ENCODE measurements at regions not wholly inside any gene's neighbourhood (a gene's known extent, or its start where the extent isn't known, plus 50 kb on each side); places are given as distances from the start of the nearest gene placed in this dataset.

DNA sequence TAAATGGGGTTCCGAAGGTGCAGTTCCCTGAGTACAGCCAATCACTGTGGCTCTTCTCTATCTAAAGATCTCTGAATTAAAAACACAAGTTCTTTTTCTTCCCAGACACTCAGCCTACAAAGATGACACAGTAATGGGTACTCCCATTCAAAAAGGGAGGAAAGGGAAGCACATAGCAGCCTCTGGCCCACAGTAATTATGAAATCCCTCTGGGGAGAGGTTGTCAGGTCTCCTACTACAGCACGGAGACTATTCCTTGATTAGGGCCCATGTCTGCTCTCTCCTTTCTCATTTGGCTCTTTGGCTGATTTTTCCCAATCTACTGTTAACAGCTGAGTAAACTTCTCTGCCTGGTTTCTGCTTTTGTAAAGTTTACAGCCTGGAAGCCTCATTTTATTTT, 62.0 kb upstream of the RANBP3L start:
- no peak overlapping the region for H2BK5ac ChIP-seq (ENCODE audit: low read length)
- H2AK5ac ChIP-seq (ENCODE audit: low read length), result no peak overlapping the region
- H2BK15ac ChIP-seq (replicated peaks; ENCODE audit: low read depth), result no peak overlapping the region
- H4K8ac ChIP-seq (ENCODE audit: low read depth, low read length), result no peak overlapping the region
- no peak overlapping the region for H3K4ac ChIP-seq (ENCODE audit: low read depth, low read length)
- no peaks in the 10 kb centered on the region for H3K4me1 ChIP-seq (ENCODE audit: control insufficient read depth, low read depth, low read length)
- H3K36me3 ChIP-seq (ENCODE audit: control insufficient read depth, insufficient read depth, low read length), result no peaks in the 10 kb centered on the region
- no peaks in the 10 kb centered on the region for H3K27me3 ChIP-seq (ENCODE audit: insufficient read depth, low read length, poor library complexity)
- no peak for DNase-seq
- H2BK120ac ChIP-seq (ENCODE audit: low read depth, low read length), result no peak overlapping the region
- H3K4me3 ChIP-seq (ENCODE audit: low read length), result no peak overlapping the region
- no peak overlapping the region for H3K23ac ChIP-seq (ENCODE audit: low read length)
- H3K27ac ChIP-seq (ENCODE audit: low read depth, low read length), result no peak overlapping the region
- no peak overlapping the region for H3K18ac ChIP-seq (ENCODE audit: low read length)
- no peak overlapping the region for H3K4me2 ChIP-seq (ENCODE audit: low read length)
- no peak overlapping the region for H3K56ac ChIP-seq (ENCODE audit: low read length)
- H3K79me1 ChIP-seq (ENCODE audit: low read length), result no peaks in the 10 kb centered on the region
- H3K79me2 ChIP-seq (ENCODE audit: control insufficient read depth, insufficient read depth, low read length), result no peaks in the 10 kb centered on the region
- no peak overlapping the region for H3K9ac ChIP-seq (ENCODE audit: low read length)
- no peak overlapping the region for H4K5ac ChIP-seq (ENCODE audit: low read length)
- WGBS (ENCODE audit: extremely low coverage, insufficient coverage, low lambda C conversion rate), result no CpG with 5 or more reads among the region's 2 CpGs

DNA sequence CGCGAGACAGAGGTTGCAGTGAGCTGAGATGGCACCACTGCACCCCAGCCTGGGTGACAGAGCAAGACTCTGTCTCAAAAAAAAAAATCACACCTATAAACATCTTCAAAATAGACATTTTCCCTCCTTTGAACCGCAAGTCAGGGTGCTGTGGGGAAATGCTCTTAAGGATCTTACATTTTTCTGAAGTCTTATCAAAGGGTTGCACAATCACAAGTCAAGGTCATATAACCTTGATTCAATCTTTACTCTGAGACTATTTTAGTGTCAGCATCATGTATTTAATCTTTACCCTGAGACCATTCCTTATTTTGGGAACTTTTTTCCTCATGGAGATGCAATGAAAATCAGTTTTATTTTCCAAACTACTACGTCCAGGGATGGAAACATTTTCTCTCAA, 62.8 kb upstream of the RANBP3L start:
- Histone ChIP-seq H3K56ac (ENCODE audit: low read length) (no peak overlapping the region), H3K27ac (ENCODE audit: low read depth, low read length) (no peak overlapping the region), H2AK5ac (ENCODE audit: low read length) (no peak overlapping the region), H3K79me2 (ENCODE audit: control insufficient read depth, insufficient read depth, low read length) (no peaks in the 10 kb centered on the region), H3K4me2 (ENCODE audit: low read length) (no peak overlapping the region), H2BK5ac (ENCODE audit: low read length) (no peak overlapping the region), H3K79me1 (ENCODE audit: low read length) (no peaks in the 10 kb centered on the region), H2BK120ac (ENCODE audit: low read depth, low read length) (no peak overlapping the region), H3K27me3 (ENCODE audit: insufficient read depth, low read length, poor library complexity) (no peaks in the 10 kb centered on the region), H3K23ac (ENCODE audit: low read length) (no peak overlapping the region), H3K9ac (ENCODE audit: low read length) (no peak overlapping the region), H3K4me3 (ENCODE audit: low read length) (no peak overlapping the region), H3K4ac (ENCODE audit: low read depth, low read length) (no peak overlapping the region), H4K5ac (ENCODE audit: low read length) (no peak overlapping the region), H4K8ac (ENCODE audit: low read depth, low read length) (no peak overlapping the region), H2BK15ac (replicated peaks; ENCODE audit: low read depth) (no peak overlapping the region), H3K36me3 (ENCODE audit: control insufficient read depth, insufficient read depth, low read length) (no peaks in the 10 kb centered on the region), H3K4me1 (ENCODE audit: control insufficient read depth, low read depth, low read length) (no peaks in the 10 kb centered on the region), H3K18ac (ENCODE audit: low read length) (no peak overlapping the region)
- no peak for DNase-seq
- WGBS (ENCODE audit: extremely low coverage, insufficient coverage, low lambda C conversion rate), result no CpG with 5 or more reads among the region's 4 CpGs

DNA sequence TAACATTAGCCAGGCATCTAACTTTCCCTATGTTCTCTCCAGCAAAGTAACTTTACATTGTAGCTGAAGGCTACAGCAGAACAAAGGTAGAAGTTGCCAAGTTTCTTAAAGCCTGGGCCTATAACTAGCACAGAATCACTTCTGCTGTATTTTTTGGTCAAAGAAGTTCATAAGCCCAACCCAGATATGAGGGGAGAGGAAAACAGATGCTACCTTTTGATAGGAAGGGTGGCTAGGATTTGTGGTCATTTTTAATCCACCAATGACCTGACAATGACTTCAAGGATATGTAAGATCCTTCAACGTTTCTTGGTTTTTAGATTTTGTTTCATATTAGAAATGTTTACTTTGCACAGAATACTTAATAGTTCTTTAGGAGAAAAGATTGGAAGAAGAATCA, 64.2 kb upstream of the RANBP3L start:
- no peak overlapping the region for H3K27ac ChIP-seq (ENCODE audit: low read depth, low read length)
- H3K4me3 ChIP-seq (ENCODE audit: low read length), result no peak overlapping the region
- no peak overlapping the region for H3K9ac ChIP-seq (ENCODE audit: low read length)
- H3K23ac ChIP-seq (ENCODE audit: low read length), result no peak overlapping the region
- no peak overlapping the region for H4K8ac ChIP-seq (ENCODE audit: low read depth, low read length)
- H2BK15ac ChIP-seq (replicated peaks; ENCODE audit: low read depth), result no peak overlapping the region
- no peak overlapping the region for H2BK5ac ChIP-seq (ENCODE audit: low read length)
- H3K4me1 ChIP-seq (ENCODE audit: control insufficient read depth, low read depth, low read length), result no peaks in the 10 kb centered on the region
- no peak overlapping the region for H3K4ac ChIP-seq (ENCODE audit: low read depth, low read length)
- H3K36me3 ChIP-seq (ENCODE audit: control insufficient read depth, insufficient read depth, low read length), result no peaks in the 10 kb centered on the region
- no peaks in the 10 kb centered on the region for H3K79me1 ChIP-seq (ENCODE audit: low read length)
- H4K5ac ChIP-seq (ENCODE audit: low read length), result no peak overlapping the region
- H2BK120ac ChIP-seq (ENCODE audit: low read depth, low read length), result no peak overlapping the region
- H3K56ac ChIP-seq (ENCODE audit: low read length), result no peak overlapping the region
- H3K4me2 ChIP-seq (ENCODE audit: low read length), result no peak overlapping the region
- WGBS (ENCODE audit: extremely low coverage, insufficient coverage, low lambda C conversion rate), result no CpG with 5 or more reads among the region's 1 CpG
- H3K18ac ChIP-seq (ENCODE audit: low read length), result no peak overlapping the region
- no peaks in the 10 kb centered on the region for H3K27me3 ChIP-seq (ENCODE audit: insufficient read depth, low read length, poor library complexity)
- H3K79me2 ChIP-seq (ENCODE audit: control insufficient read depth, insufficient read depth, low read length), result no peaks in the 10 kb centered on the region
- H2AK5ac ChIP-seq (ENCODE audit: low read length), result no peak overlapping the region
- DNase-seq, result no peak

DNA sequence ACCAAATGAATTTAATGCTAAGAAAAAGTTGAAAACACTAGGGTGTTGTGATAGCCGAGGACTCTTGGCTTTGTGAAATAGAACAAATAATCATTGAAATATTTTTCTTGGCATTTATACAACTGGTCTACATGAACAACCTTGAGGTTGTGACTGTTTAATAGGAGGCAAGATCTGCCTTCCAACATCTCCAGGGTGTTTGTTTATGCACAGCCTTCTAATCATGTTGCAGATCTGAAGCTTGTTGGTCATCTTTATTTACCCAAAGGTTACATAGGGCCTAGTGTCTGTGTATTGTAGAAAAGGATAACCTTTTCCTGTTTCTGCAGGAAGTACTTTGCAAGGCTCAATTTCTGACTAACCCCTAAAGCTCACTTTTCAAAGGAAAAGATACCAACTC, 65.2 kb upstream of the RANBP3L start:
- Histone ChIP-seq H3K27ac (ENCODE audit: low read depth, low read length) (no peak overlapping the region), H3K79me2 (ENCODE audit: control insufficient read depth, insufficient read depth, low read length) (no peaks in the 10 kb centered on the region), H3K79me1 (ENCODE audit: low read length) (no peaks in the 10 kb centered on the region), H2BK15ac (replicated peaks; ENCODE audit: low read depth) (no peak overlapping the region), H3K56ac (ENCODE audit: low read length) (no peak overlapping the region), H3K36me3 (ENCODE audit: control insufficient read depth, insufficient read depth, low read length) (no peaks in the 10 kb centered on the region), H3K27me3 (ENCODE audit: insufficient read depth, low read length, poor library complexity) (no peaks in the 10 kb centered on the region), H3K4me1 (ENCODE audit: control insufficient read depth, low read depth, low read length) (no peaks in the 10 kb centered on the region), H4K5ac (ENCODE audit: low read length) (no peak overlapping the region), H3K4me3 (ENCODE audit: low read length) (no peak overlapping the region), H3K23ac (ENCODE audit: low read length) (no peak overlapping the region), H3K18ac (ENCODE audit: low read length) (no peak overlapping the region), H2AK5ac (ENCODE audit: low read length) (no peak overlapping the region), H3K4ac (ENCODE audit: low read depth, low read length) (no peak overlapping the region), H3K4me2 (ENCODE audit: low read length) (no peak overlapping the region), H2BK120ac (ENCODE audit: low read depth, low read length) (no peak overlapping the region), H3K9ac (ENCODE audit: low read length) (no peak overlapping the region), H4K8ac (ENCODE audit: low read depth, low read length) (no peak overlapping the region), H2BK5ac (ENCODE audit: low read length) (no peak overlapping the region)
- WGBS (ENCODE audit: extremely low coverage, insufficient coverage, low lambda C conversion rate), result no CpG with 5 or more reads among the region's 1 CpG
- DNase-seq, result no peak

DNA sequence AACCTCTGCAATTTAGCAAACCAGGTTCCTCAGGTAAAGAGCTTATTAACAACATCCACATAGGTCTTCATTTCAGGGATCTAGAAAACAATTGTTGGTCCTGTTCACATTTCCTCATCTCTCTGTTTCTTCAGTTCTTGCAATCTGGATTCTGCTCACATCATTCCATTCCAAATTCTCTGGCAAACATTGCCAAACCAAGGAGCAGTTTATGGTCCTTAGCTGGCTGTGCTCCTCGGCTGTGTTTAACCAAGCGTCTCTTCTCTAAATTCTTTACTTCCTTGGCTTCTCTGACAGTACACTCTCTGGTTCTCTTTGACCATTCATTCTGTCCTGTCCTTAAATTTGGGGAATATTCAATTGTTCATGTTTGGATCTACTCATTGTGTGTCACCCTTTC, 65.8 kb upstream of the RANBP3L start:
- Histone ChIP-seq H3K36me3 (ENCODE audit: control insufficient read depth, insufficient read depth, low read length) (no peaks in the 10 kb centered on the region), H3K56ac (ENCODE audit: low read length) (no peak overlapping the region), H2BK5ac (ENCODE audit: low read length) (no peak overlapping the region), H3K4me1 (ENCODE audit: control insufficient read depth, low read depth, low read length) (no peaks in the 10 kb centered on the region), H4K5ac (ENCODE audit: low read length) (no peak overlapping the region), H3K79me2 (ENCODE audit: control insufficient read depth, insufficient read depth, low read length) (no peaks in the 10 kb centered on the region), H4K8ac (ENCODE audit: low read depth, low read length) (no peak overlapping the region), H3K4me3 (ENCODE audit: low read length) (no peak overlapping the region), H3K18ac (ENCODE audit: low read length) (no peak overlapping the region), H3K4me2 (ENCODE audit: low read length) (no peak overlapping the region), H3K27ac (ENCODE audit: low read depth, low read length) (no peak overlapping the region), H3K79me1 (ENCODE audit: low read length) (no peaks in the 10 kb centered on the region), H2AK5ac (ENCODE audit: low read length) (no peak overlapping the region), H3K27me3 (ENCODE audit: insufficient read depth, low read length, poor library complexity) (no peaks in the 10 kb centered on the region), H3K4ac (ENCODE audit: low read depth, low read length) (no peak overlapping the region), H3K23ac (ENCODE audit: low read length) (no peak overlapping the region), H2BK120ac (ENCODE audit: low read depth, low read length) (no peak overlapping the region), H2BK15ac (replicated peaks; ENCODE audit: low read depth) (no peak overlapping the region), H3K9ac (ENCODE audit: low read length) (no peak overlapping the region)
- no peak for DNase-seq
- WGBS (ENCODE audit: extremely low coverage, insufficient coverage, low lambda C conversion rate), result no CpG with 5 or more reads among the region's 2 CpGs

DNA sequence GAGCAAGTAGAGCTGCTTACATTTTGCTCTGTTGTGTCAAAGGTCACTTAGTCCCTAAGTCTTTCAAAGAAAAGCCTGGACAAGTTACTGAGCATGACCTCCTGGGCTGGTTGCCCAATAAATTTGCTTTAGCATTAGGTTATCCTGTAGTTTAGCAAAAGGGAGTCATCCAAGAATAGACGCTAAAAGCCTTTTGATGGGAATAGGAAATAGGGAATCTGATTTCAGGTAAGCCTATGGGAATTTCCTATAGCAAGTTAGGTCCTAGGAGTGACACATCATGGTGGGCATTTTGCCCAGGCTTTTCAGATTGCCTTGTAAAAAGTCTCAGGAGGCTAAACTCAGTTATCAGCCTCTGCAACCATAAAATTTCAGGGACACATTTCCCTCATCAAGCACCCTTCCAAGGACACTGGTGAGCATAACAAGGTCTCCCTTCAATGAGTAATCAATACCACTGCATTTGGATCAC, 67.6 kb upstream of the RANBP3L start:
- Histone ChIP-seq H2BK120ac (ENCODE audit: low read depth, low read length) (no peak overlapping the region), H3K27me3 (ENCODE audit: insufficient read depth, low read length, poor library complexity) (no peaks in the 10 kb centered on the region), H3K23ac (ENCODE audit: low read length) (no peak overlapping the region), H2BK5ac (ENCODE audit: low read length) (no peak overlapping the region), H2AK5ac (ENCODE audit: low read length) (no peak overlapping the region), H3K56ac (ENCODE audit: low read length) (no peak overlapping the region), H3K79me2 (ENCODE audit: control insufficient read depth, insufficient read depth, low read length) (no peaks in the 10 kb centered on the region), H3K4me3 (ENCODE audit: low read length) (no peak overlapping the region), H3K79me1 (ENCODE audit: low read length) (no peaks in the 10 kb centered on the region), H3K18ac (ENCODE audit: low read length) (no peak overlapping the region), H3K4ac (ENCODE audit: low read depth, low read length) (no peak overlapping the region), H2BK15ac (replicated peaks; ENCODE audit: low read depth) (no peak overlapping the region), H4K5ac (ENCODE audit: low read length) (no peak overlapping the region), H3K27ac (ENCODE audit: low read depth, low read length) (no peak overlapping the region), H3K4me2 (ENCODE audit: low read length) (no peak overlapping the region), H3K4me1 (ENCODE audit: control insufficient read depth, low read depth, low read length) (no peaks in the 10 kb centered on the region), H4K8ac (ENCODE audit: low read depth, low read length) (no peak overlapping the region), H3K36me3 (ENCODE audit: control insufficient read depth, insufficient read depth, low read length) (no peaks in the 10 kb centered on the region), H3K9ac (ENCODE audit: low read length) (no peak overlapping the region)
- DNase-seq, result no peak
- no CpG with 5 or more reads among the region's 1 CpG for WGBS (ENCODE audit: extremely low coverage, insufficient coverage, low lambda C conversion rate)

Data from mesendoderm (in vitro differentiated cells).